SH-SY5Y (cell line): ENCODE measurements at regions not wholly inside any gene's neighbourhood (a gene's known extent, or its start where the extent isn't known, plus 50 kb on each side); places are given as distances from the start of the nearest gene placed in this dataset.

ENCODE experiments used
- GATA2 ChIP-seq: IDR thresholded peaks from 2 replicates; pipeline ENCODE4 v1.6.1; 2011; ENCODE audit warnings: mild to moderate bottlenecking, low read depth, low read length
- GATA3 ChIP-seq: IDR thresholded peaks from 2 replicates; pipeline ENCODE4 v1.6.1; 2011; ENCODE audit warnings: low read depth, mild to moderate bottlenecking, low read length, moderate library complexity

DNA sequence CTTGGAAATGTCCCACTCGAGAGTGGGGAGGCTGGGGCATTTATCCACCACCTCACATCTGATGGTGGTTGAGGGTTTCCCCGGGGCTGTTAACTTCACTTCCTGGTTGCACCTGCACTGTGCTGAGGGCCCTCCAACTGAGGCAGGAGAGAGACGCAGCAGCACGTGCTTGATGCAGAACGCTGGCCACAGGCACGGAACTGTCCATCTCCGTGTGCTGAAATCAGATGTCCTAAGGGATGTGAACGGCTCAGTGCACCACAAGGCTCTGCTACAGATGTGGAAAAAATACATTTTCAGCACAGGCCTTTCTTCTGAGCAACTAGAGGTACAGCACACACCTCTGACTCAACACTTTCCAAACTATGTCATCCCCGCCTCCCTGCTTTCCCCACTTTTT, 114.8 kb upstream of the C16orf82 start:
- no peak for TF ChIP-seq GATA3
- TF ChIP-seq GATA2 = no peak
